ENCODE measurements at regions not wholly inside any gene's neighbourhood (a gene's known extent, or its start where the extent isn't known, plus 50 kb on each side); places are given as distances from the start of the nearest gene placed in this dataset.
"Not testable (repeated sequence)": the region's sequence is repeated elsewhere in the genome, so short reads cannot be mapped to it uniquely, and the experiment has no call there.

DNA sequence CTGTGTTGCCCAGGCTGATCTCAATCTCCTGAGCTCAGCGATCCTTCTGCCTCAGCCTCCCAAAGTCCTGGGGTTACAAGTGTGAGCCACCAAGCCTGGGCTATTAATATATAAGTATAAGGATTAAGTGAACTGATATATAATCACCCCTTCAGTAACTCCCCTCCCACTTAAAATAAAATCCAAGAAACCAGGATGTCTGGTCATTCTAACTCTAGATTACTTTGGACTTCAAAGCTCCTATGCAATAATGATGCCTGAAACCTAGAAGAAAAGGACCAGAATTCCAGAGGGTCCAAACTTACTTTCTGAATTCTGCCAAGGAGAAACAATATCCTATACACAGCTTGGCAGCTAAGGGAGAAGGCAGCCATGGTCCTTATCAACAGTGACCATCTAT, 206.8 kb upstream of the ZNF217 start:
- no peak for DNase-seq (ENCODE audit: low read depth)

DNA sequence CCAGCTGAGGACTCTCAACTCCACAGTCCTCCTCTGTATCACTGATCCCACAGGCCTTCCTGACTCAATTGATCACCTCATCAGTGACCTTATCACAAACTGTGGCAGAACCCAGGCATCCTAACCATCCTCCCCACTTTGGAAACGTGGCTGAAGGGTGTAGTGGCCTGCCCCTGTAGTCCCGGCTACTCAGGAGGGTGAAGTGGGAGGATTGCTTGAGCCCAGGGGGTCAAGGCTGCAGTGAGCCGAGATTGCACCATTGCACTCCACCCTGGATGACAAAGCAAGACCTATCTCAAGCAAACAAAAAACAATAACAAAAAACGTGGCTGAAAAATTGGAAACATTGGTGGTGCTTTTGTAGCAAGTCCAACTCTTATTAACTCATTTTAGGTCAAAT, 203.4 kb upstream of the ZNF217 start:
- no peak for DNase-seq (ENCODE audit: low read depth)

DNA sequence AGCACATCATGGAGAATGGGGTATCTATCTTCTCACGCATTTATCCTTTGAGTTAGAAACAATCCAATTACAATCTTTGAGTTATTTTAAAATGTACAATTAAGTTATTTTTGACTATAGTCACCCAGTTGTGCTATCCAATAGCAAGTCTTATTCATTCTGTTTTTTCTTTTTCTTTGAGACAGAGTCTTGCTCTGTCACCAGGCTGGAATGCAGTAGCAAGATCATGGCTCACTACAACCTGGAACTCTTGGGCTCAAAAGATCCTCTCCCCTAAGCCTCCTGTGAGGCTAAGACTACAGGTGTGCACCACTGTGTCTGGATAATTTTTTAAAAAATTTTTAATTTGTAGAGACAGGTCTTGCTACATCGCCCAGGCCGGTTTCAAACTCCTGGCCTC, 201.5 kb upstream of the ZNF217 start:
- DNase-seq (ENCODE audit: low read depth), result no peak

DNA sequence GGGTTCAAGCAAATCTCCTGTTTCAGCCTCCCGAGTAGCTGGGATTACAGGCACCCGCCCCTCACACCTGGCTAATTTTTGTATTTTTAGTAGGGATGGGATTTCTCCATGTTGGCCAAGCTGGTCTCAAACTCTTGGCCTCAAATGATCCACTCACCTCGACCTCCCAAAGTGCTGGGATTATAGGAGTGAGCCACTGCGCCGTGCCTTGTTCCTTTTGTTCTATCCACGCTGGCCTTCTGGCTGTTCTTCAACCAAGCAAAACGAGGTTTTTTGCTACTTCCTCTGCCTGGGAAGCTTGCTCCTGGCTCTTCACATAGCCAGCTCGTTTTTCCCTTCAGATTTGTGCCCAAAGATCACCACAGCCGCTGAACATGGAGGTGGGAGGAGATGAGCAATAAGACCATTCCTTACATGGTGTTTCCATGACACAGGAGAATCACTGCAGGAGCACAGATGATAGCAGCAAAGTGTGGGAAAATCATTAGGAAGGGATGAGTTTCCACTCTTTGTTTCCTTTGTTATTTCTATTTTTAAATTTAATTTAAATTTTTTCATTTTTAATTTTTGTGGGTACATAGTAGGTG, 201.0 kb upstream of the ZNF217 start:
- peak; percentile 51 for DNase-seq (ENCODE audit: low read depth)

DNA sequence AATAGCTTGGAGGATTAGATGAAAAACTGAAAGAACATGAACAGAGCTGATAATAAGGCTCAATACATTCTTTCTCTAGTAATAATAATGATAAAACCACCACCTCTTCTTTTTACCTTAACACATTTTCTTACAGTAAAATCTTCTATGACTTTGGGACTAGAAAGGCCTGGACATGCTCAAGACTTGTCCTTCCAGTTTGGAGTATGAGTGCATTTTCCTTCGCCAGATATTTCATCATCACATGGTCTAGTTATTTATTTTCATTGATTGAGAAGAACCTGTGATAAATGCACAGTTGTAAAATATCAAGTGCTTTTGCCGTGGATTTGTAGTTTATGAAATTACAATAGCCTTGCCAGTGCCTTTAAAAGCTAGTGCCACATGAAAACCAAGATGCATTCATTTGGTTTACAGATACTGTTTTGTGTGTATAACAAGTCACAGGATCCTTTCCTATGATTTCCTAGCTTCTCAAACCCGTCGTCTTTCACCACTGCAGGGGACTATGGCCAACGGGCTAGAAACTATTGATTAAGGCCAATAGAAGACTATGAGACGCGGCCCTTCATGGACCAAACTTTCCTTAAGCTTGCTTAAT, 200.2 kb upstream of the ZNF217 start:
- DNase-seq (ENCODE audit: low read depth), result no peak

DNA sequence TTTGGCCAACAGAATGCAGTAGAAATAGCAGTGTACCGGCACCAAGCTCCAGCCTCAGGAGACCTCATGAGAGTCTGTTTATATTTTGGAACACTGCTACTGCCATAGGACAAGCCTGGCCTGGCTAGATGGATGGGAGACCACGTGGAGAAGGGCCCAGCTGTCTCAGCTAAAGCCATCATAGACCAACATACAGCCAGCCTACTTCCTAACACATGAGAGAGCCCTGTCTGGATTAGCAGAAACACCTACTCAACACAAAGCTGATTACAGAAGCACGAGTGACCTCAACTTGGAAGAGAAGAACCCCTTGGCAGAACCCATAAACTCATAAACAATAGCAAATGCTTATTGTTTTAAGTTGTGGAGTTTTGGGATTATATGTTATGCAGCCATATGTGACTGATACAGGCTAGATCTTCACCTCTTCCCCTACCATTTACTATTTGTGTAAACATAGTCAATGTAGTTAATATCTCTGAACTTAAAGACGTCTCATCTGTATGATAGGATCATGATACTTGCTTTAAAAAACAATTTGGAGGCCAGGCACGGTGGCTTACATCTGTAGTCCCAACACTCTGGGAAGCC, 199.4 kb upstream of the ZNF217 start:
- DNase-seq (ENCODE audit: low read depth), result no peak

DNA sequence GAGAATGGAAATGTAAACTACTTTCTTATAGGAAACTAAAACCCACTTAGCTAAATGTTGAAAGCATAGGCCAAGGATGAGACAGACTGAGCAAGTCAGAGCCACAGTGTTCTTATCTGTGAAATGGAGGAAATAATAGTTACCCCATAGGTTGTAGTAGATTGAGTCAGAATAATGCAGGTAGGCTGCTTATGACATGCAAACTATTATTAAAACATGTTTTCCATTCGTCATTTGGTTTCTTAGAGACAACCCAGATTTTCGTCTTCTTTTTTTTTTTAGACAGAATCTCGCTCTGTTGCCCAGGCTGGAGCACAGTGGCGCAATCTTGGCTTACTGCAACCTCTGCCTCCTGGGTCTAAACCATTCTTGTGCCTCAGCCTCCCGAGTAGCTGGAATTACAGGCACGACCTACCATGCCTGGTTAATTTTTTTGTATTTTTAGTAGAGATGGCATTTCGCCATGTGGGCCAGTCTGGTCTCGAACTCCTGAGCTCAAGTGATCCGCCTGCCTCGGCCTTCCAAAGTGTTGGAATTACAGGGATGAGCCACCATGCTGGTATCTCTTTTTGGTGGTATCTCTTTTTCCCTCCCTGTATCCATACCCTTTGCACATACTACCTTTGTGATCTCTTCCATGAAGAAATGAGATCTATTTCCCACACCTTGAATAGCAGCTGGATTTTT, 196.5 kb upstream of the ZNF217 start:
- DNase-seq (ENCODE audit: low read depth), result peak; percentile 26

DNA sequence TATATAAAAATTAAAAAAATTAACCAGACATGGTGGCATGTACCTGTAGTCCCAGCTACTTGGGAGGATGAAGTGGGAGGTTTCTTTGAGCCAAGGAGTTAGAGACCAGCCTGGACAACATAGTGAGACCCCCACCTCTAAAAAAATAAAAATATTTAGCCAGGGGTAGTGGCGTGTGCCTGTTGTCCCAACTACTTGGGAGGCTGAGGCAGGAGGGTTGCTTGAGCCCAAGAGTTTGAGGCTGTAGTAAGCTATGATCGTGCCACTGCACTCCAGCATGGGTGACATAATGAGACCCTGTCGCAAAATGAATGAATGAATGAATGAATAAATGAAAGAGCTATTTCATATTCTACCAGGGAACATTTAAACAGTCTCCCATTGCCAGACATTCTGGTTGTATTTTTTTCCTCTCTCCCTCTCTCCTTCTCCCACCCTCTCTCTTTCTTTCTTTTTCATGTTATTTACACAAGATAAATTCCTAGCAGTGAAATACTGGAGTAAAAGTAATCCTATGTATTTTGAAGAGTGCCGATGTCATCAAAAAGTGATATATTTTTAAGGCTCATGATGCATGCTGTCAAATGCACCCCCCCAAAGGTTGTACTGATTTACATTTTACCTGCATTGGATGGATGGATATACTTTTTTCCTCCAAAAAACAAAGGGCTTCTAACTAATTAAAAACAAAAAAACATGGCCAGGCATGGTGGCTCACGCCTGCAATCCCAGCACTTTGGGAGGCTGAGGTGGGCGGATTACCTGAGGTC, 194.8 kb upstream of the ZNF217 start:
- no peak for DNase-seq (ENCODE audit: low read depth)

DNA sequence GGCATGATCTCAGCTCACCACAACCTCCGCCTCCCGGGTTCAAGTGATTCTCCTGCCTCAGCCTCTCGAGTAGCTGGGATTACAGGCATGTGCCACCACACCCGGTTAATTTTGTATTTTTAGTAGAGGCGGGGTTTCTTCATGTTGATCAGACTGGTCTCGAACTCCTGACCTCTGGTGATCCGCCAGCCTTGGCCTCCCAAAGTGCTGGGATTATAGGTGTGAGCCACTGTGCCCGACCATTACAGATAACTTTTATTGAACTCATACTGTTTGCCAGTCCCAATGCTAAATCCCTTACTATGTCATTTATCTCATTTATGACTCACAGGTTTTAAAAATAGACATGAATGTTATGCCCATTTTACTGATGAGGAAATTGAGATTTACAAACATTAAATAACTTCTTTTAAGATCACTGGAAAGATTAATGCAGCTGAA, 193.9 kb upstream of the ZNF217 start:
- not testable (repeated sequence) for DNase-seq (ENCODE audit: low read depth)

DNA sequence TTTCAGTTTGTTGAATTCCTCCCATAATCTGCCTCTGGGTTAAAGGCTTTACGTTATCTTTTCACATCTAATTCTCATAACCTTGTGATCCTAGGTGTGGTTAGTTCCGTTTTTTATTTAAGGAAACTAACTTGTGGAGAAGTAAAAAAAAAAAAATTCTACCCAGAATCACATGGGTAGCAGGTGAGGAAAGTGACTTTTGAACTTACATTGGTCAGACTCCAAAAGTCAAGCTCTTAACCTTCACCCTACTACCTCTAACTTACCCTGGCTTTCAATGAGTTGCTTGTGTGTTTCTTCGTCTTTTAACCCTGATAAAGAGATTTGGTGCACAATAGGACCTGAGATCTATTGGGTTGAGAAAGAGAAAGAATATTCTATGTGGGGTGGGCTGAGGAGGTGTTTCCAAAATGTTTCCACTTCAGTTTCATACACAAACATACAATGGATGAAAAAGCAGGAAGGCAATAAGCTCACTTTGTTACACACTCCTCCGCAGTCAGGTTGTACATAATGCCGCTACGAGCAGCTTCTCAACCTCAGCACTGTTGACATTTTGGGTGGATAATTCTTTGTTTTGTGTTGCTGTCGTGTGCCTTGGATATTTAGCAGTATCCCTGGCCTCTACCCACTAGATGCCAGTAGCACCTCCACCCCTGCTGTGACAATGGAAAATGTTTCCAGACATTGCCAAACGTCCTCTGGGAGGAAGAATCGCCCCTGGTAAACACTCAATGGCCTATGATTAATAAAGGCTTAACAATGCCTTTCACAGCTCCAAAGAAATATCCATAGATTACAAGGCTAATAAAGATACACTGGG, 193.0 kb upstream of the ZNF217 start:
- peak; percentile 25 for DNase-seq (ENCODE audit: low read depth)

DNA sequence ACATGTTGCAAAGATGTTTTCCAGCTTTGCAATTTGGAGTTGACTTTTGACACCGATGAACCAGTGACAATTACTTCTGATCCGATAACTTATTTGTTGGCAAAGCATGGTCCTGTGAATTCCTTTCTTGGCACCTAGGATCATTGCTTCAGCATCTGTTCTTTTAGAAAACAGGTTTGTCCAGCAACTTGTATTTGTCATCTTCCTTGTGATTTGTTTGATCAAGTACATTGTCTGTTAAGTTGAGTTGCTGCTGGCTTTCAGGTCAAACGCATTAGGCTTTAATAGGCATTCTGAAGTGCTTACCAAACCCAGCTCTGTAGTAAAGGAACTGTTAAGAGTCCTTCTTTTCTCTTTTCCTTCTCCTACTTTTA, 192.4 kb upstream of the ZNF217 start:
- no peak for DNase-seq (ENCODE audit: low read depth)

DNA sequence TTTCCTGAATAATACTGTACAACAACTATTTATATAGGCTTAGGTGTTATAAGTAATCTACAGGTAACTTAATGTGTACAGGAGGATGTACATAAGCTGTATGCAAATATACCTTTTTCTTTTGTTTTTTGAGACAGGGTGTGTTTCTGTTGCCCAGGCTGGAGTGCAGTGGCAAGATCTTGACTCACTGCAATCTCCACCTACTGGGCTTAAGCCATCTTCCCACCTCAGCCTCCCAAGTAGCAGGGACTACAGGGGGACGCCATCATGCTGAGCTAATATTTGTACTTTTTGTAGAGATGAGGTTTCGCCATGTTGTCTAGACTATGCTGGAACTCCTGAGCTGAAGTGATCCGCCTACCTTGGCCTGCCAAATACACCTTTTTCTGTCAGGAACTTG, 191.7 kb upstream of the ZNF217 start:
- no peak for DNase-seq (ENCODE audit: low read depth)

DNA sequence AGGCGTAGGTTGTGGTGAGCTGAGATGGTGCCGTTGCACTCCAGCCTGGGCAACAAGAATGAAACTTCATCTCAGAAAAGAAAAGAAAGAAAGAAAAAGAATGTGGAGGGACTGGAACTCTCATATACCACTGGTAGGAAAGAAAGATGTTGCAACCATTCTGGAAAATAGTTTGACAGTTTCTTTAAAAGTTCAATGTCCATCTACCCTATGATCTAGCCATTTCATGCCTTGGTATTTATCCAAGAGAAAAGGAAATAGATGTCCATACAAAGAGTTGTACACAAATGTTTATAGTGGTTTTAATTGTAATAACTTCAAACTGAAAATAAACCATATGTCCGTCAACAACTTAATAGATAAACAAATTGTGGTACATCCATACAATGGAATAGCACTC, 190.1 kb upstream of the ZNF217 start:
- DNase-seq (ENCODE audit: low read depth), result no peak

DNA sequence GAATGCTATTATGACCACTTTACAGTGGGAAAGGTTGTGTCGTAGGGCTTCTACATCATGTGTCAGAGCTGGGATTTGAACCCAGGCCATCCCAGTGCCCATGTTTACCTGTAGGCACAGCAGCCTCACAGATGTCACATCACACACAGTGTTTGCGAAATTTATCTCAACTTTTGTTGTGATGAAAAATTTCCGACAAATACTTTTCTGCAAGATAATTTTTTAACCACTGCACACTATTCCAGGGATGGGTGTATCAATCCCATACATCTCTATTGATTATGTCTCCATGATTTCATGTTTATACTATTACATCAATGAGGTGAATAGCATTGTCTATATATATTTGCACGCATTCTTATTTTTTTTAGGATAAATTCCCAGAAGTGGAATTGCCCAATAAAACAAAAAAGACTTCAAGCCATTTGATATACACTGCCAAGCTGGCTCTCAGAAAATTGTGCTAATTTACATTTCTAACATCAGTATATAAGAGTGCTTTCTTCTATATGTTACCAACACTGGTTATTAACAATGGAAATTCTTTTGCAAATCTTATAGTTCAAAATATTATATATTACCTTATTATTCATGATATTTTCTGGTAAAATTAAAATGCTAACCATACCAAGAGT, 189.1 kb upstream of the ZNF217 start:
- no peak for DNase-seq (ENCODE audit: low read depth)

DNA sequence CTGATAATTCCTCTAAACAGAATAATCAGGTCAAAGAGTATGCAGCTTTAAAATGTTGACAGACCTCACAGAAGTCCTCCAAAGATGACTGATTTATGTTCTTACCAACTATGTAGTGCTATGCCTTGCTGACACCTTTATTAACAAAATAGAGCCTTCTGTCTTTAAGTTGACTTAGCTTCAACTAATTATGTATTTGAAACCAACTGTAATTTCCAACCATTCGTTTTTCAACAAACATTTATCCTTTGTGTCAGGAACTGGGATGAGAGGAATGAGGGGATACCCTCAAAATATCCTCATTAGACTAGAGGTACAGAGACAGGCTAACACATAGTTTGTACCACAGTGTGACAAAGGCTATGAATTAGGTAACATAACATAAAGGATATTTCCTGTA, 186.2 kb upstream of the ZNF217 start:
- no peak for DNase-seq (ENCODE audit: low read depth)

DNA sequence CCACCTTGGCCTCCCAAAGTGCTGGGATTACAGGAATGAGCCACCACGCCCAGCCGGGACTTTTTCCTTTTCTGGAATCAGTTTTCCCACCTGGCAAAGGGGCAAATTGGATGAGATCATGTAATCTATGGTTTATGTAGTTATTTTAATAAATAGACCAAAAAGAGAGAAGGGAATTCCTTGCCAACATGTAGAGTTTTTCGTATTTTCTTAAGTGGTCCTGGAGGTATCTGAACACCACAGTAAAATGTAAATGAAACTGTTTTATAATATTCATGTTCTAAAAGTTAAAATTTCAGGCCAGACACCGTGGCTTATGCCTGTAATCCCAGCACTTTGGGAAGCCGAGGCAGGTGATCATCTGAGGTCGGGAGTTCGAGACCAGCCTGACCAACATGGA, 185.1 kb upstream of the ZNF217 start:
- DNase-seq (ENCODE audit: low read depth), result no peak

DNA sequence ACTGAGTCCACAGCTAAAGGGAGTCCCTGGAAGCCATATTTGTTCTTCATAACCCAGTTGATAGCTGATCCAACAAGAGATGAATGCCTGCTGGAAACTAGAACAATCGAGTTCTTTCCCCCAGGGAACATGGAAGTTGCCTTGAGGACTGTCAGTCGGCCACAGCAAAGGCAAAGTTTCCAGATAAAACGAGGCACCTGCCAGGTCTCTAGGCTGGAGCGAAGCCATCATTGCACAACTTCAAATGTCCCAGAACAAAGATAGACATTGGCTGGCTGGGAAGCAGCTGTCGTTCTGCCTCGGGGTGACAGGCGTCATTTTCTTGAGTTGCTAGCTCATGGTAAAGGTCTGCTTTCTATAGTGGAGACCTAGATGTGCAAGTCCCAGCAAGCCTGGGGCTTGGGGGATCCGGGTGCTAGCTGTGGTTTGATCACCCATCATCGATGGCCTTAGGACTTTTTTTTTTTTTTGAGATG, 184.4 kb upstream of the ZNF217 start:
- no peak for DNase-seq (ENCODE audit: low read depth)

DNA sequence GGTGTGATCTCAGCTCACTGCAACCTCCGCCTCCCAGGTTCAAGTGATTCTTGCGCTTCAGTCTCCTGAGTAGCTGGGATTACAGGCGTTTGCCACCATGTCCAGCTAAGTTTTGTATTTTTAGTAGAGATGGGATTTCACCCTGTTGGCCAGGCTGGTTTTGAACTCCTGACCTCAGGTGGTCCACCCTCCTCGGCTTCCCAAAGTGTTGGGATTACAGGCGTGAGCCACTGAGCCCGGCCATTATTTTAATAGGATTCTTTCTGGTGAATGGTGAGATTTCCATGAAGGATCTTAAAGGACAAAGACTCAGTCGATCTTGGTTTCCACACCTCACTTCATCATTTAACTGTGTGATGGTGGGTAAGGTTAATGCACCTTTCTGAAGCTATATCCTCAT, 183.8 kb upstream of the ZNF217 start:
- DNase-seq (ENCODE audit: low read depth), result not testable (repeated sequence)

DNA sequence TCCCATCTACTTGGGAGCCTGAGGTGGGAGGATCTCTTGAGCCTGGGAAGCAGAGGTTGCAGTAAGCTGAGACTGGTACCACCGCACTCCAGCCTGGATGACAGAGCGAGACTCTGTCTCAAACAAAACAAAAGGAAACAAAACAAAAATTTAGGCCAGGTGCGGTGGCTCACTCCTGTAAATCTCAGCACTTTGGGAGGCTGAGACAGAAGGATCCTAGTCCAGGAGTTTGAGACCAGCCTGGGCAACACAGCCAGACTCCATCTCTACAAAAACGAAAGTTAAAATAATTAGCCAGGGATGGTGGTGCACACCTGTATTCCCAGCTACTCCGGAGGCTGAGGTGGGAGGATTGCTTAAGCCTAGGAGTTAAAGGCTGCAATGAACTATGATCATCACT, 183.2 kb upstream of the ZNF217 start:
- DNase-seq (ENCODE audit: low read depth), result no peak

DNA sequence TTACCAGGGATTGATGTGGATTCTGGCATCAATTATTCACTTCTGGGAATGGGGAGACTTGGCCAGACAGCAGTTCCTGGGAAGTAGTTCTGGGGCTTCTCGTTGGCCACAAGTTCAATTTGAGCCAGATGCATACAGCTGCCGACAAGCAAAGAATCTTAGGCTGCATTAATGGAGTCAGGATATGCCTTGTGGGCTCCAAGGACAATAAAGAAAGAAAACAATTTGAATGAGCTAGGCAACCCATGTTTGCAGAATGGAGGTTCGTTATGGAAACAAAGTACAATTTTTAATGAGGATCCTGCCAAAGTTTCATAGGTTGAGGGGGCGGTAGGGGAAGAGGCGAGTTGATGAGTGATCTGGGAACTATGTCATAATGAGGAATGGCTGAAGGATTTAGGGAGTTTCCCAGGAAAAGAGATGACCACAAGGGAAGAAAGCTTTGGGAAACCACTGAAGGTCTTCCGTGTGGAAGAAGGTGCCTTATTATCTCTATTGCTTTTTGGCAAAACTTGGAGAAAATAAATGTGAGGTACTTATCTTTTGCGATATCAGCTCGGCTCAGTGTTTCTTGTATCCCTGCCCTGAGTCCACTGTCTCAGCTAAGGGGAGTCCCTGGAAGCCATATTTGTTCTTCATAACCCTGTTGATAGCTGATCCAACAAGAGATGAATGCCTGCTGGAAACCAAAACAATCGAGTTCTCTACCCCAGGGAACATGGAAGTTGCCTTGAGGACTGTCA, 181.0 kb upstream of the ZNF217 start:
- peak; percentile 95 for DNase-seq (ENCODE audit: low read depth)
